Keratinocyte (primary cell): ENCODE measurements at regions not wholly inside any gene's neighbourhood (a gene's known extent, or its start where the extent isn't known, plus 50 kb on each side); places are given as distances from the start of the nearest gene placed in this dataset.

Experiments
- EZH2 ChIP-seq: IDR thresholded peaks from one replicate; pipeline ENCODE4 v1.6.1; 2012; ENCODE audit warnings: inconsistent platforms, mild to moderate bottlenecking, low read length, moderate library complexity
- TF ChIP-seq, protein P1 (sequence below), 3 experiments: IDR thresholded peaks in 1 of 3; conservative IDR thresholded peaks in 1 of 3; optimal IDR thresholded peaks in 1 of 3; 2 replicates in 2 of 3; 3 replicates in 1 of 3; pipeline versions ENCODE3 to v1.5.1; 2011; ENCODE audit warnings: low read length in 3 of 3, mild to moderate bottlenecking in 3 of 3, moderate library complexity in 2 of 3, control low read depth in 1 of 3, inconsistent platforms in 1 of 3; ENCODE audit not compliant: insufficient read depth in 2 of 3; ENCODE audit errors: extremely low read depth in 1 of 3

- TF ChIP-seq, protein P1, sequence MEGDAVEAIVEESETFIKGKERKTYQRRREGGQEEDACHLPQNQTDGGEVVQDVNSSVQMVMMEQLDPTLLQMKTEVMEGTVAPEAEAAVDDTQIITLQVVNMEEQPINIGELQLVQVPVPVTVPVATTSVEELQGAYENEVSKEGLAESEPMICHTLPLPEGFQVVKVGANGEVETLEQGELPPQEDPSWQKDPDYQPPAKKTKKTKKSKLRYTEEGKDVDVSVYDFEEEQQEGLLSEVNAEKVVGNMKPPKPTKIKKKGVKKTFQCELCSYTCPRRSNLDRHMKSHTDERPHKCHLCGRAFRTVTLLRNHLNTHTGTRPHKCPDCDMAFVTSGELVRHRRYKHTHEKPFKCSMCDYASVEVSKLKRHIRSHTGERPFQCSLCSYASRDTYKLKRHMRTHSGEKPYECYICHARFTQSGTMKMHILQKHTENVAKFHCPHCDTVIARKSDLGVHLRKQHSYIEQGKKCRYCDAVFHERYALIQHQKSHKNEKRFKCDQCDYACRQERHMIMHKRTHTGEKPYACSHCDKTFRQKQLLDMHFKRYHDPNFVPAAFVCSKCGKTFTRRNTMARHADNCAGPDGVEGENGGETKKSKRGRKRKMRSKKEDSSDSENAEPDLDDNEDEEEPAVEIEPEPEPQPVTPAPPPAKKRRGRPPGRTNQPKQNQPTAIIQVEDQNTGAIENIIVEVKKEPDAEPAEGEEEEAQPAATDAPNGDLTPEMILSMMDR (optimal IDR thresholded peaks at IDR 0.05 in 1 of 3, IDR thresholded peaks at IDR 0.05 in 1 of 3, conservative IDR thresholded peaks at IDR 0.05 in 1 of 3; ENCODE audit: extremely low read depth in 1 of 3, insufficient read depth in 2 of 3, low read length in 3 of 3): no peak
- TF ChIP-seq EZH2: no peak
These were observed 86.2 kb upstream of the SPATS2L start for GRCh38 chr2:200220251-200220650.
